Activated CD4-positive, alpha-beta memory T cell treated with anti-CD3 and anti-CD28 coated beads, Interleukin-2, amount 10 ng/mL, durations not matched to agents 7 days and 5 days (primary cell): ENCODE measurements at regions not wholly inside any gene's neighbourhood (a gene's known extent, or its start where the extent isn't known, plus 50 kb on each side); places are given as distances from the start of the nearest gene placed in this dataset.
"Not testable (repeated sequence)": the region's sequence is repeated elsewhere in the genome, so short reads cannot be mapped to it uniquely, and the experiment has no call there.

Experiments
- CTCF ChIA-PET: fragments of 350-600 bp; sonication (Branson Sonifier 250); formaldehyde crosslinking; loops from one replicate; lab custom pipeline; 2021; ENCODE audit warnings: antibody characterized with exemption, inconsistent platforms; lab: Charles Lee
- POLR2A ChIA-PET: fragments of 350-600 bp; sonication (Branson Sonifier 250); formaldehyde crosslinking; loops from one replicate; lab custom pipeline; 2021; ENCODE audit warnings: antibody characterized with exemption; lab: Charles Lee
- DNase-seq: peaks from one replicate; pipeline ENCODE4 v3.0.0-alpha.2; 2020
- H3K27ac Mint-ChIP-seq: one replicate; pipeline ENCODE4 v1.8.0; 2021; ENCODE audit warnings: mild to moderate bottlenecking, mixed read lengths
- H3K27me3 Mint-ChIP-seq: one replicate; pipeline ENCODE4 v1.8.0; 2021; ENCODE audit warnings: mixed read lengths
- H3K36me3 Mint-ChIP-seq: one replicate; pipeline ENCODE4 v1.8.0; 2021; ENCODE audit warnings: low read depth, mixed read lengths
- H3K4me1 Mint-ChIP-seq: one replicate; pipeline ENCODE4 v1.8.0; 2021; ENCODE audit warnings: mixed read lengths
- H3K4me3 Mint-ChIP-seq: one replicate; pipeline ENCODE4 v1.8.0; 2021; ENCODE audit warnings: mild to moderate bottlenecking, mixed read lengths
- H3K9me3 Mint-ChIP-seq: one replicate; pipeline ENCODE4 v1.8.0; 2021; ENCODE audit warnings: mixed read lengths

- H3K4me1 Mint-ChIP-seq, POLR2A ChIA-PET, H3K27me3 Mint-ChIP-seq, H3K27ac Mint-ChIP-seq, CTCF ChIA-PET, DNase-seq, H3K4me3 Mint-ChIP-seq, H3K9me3 Mint-ChIP-seq, H3K36me3 Mint-ChIP-seq: not testable (repeated sequence)
Measured at GRCh38 chrY:17511984-17512383, 368.0 kb downstream of the CDY2B start.

GRCh38 chrY:17511476-17511875 lies 368.5 kb downstream of the CDY2B start:
- H3K36me3 Mint-ChIP-seq, POLR2A ChIA-PET, H3K27me3 Mint-ChIP-seq, H3K4me1 Mint-ChIP-seq, CTCF ChIA-PET, DNase-seq, H3K9me3 Mint-ChIP-seq, H3K4me3 Mint-ChIP-seq, H3K27ac Mint-ChIP-seq: not testable (repeated sequence)

GRCh38 chrY:17505834-17506233 lies 374.2 kb downstream of the CDY2B start:
- H3K9me3 Mint-ChIP-seq, CTCF ChIA-PET, H3K27ac Mint-ChIP-seq, H3K4me1 Mint-ChIP-seq, POLR2A ChIA-PET, DNase-seq, H3K27me3 Mint-ChIP-seq, H3K4me3 Mint-ChIP-seq, H3K36me3 Mint-ChIP-seq: not testable (repeated sequence)

GRCh38 chrY:17484763-17485162 lies 395.3 kb downstream of the CDY2B start:
- H3K4me3 Mint-ChIP-seq, H3K36me3 Mint-ChIP-seq, H3K4me1 Mint-ChIP-seq, POLR2A ChIA-PET, H3K27me3 Mint-ChIP-seq, H3K9me3 Mint-ChIP-seq, DNase-seq, CTCF ChIA-PET, H3K27ac Mint-ChIP-seq: not testable (repeated sequence)

- CTCF ChIA-PET, H3K27ac Mint-ChIP-seq, H3K4me1 Mint-ChIP-seq, POLR2A ChIA-PET, H3K36me3 Mint-ChIP-seq, DNase-seq, H3K27me3 Mint-ChIP-seq, H3K4me3 Mint-ChIP-seq, H3K9me3 Mint-ChIP-seq: not testable (repeated sequence)
Measured at GRCh38 chrY:17484157-17484556, 395.9 kb downstream of the CDY2B start.

- H3K4me3 Mint-ChIP-seq, H3K36me3 Mint-ChIP-seq, H3K9me3 Mint-ChIP-seq, H3K27me3 Mint-ChIP-seq, H3K27ac Mint-ChIP-seq, DNase-seq, CTCF ChIA-PET, POLR2A ChIA-PET, H3K4me1 Mint-ChIP-seq: not testable (repeated sequence)
Measured at GRCh38 chrY:17481389-17482022, 398.5 kb downstream of the CDY2B start.

- CTCF ChIA-PET, result not testable (repeated sequence)
Measured at GRCh38 chrY:17472068-17472467, 408.0 kb downstream of the CDY2B start.

GRCh38 chrY:17459753-17460152 lies 420.3 kb downstream of the CDY2B start:
- H3K4me3 Mint-ChIP-seq, POLR2A ChIA-PET, H3K4me1 Mint-ChIP-seq, H3K9me3 Mint-ChIP-seq, CTCF ChIA-PET, H3K27ac Mint-ChIP-seq, DNase-seq, H3K27me3 Mint-ChIP-seq, H3K36me3 Mint-ChIP-seq: not testable (repeated sequence)

More at GRCh38 chrY:17472068-17472467, 408.0 kb downstream of the CDY2B start:
- H3K27ac Mint-ChIP-seq, DNase-seq, H3K27me3 Mint-ChIP-seq, H3K9me3 Mint-ChIP-seq, POLR2A ChIA-PET, H3K4me1 Mint-ChIP-seq, H3K4me3 Mint-ChIP-seq, H3K36me3 Mint-ChIP-seq: not testable (repeated sequence)

GRCh38 chrY:17430570-17431166 lies 449.4 kb downstream of the CDY2B start:
- POLR2A ChIA-PET, result no interaction called here
- Mint-ChIP-seq H3K27ac (no peak overlapping the region), H3K9me3 (no peaks in the 10 kb centered on the region), H3K4me1 (no peaks in the 10 kb centered on the region), H3K36me3 (no peaks in the 10 kb centered on the region), H3K27me3 (no peaks in the 10 kb centered on the region), H3K4me3 (no peak overlapping the region)
- CTCF ChIA-PET, result no interaction called here
- peak; percentile 15 for DNase-seq

- H3K36me3 Mint-ChIP-seq, result no peaks in the 10 kb centered on the region
- H3K9me3 Mint-ChIP-seq, result no peaks in the 10 kb centered on the region
- no peaks in the 10 kb centered on the region for H3K27me3 Mint-ChIP-seq
Measured at GRCh38 chrY:17398336-17399072, 481.5 kb downstream of the CDY2B start.

GRCh38 chrY:17397659-17398058 lies 482.4 kb downstream of the CDY2B start:
- Mint-ChIP-seq H3K4me1 (no peaks in the 10 kb centered on the region), H3K27ac (no peak overlapping the region), H3K36me3 (no peaks in the 10 kb centered on the region), H3K4me3 (no peak overlapping the region), H3K9me3 (no peaks in the 10 kb centered on the region), H3K27me3 (no peaks in the 10 kb centered on the region)
- ChIA-PET POLR2A (no interaction called here), CTCF (no interaction called here)
- DNase-seq, result no peak

More at GRCh38 chrY:17398336-17399072, 481.5 kb downstream of the CDY2B start:
- no peak overlapping the region for H3K4me3 Mint-ChIP-seq
- H3K4me1 Mint-ChIP-seq, result no peaks in the 10 kb centered on the region
- ChIA-PET POLR2A (no interaction called here), CTCF (no interaction called here)
- DNase-seq, result no peak
- no peak overlapping the region for H3K27ac Mint-ChIP-seq

GRCh38 chrY:17381431-17382070 lies 498.5 kb downstream of the CDY2B start:
- H3K4me3 Mint-ChIP-seq, result no peak overlapping the region
- CTCF ChIA-PET, result no interaction called here
- no peaks in the 10 kb centered on the region for H3K27me3 Mint-ChIP-seq
- H3K9me3 Mint-ChIP-seq, result no peaks in the 10 kb centered on the region
- H3K27ac Mint-ChIP-seq, result no peak overlapping the region
- POLR2A ChIA-PET, result no interaction called here
- no peaks in the 10 kb centered on the region for H3K36me3 Mint-ChIP-seq
- no peaks in the 10 kb centered on the region for H3K4me1 Mint-ChIP-seq
- no peak for DNase-seq

GRCh38 chrY:17378326-17378725 lies 501.7 kb downstream of the CDY2B start:
- no peak for DNase-seq
- H3K36me3 Mint-ChIP-seq, result no peaks in the 10 kb centered on the region
- no peaks in the 10 kb centered on the region for H3K4me1 Mint-ChIP-seq
- POLR2A ChIA-PET, result no interaction called here
- H3K4me3 Mint-ChIP-seq, result no peak overlapping the region
- CTCF ChIA-PET, result no interaction called here
- no peaks in the 10 kb centered on the region for H3K27me3 Mint-ChIP-seq
- no peaks in the 10 kb centered on the region for H3K9me3 Mint-ChIP-seq
- H3K27ac Mint-ChIP-seq, result no peak overlapping the region
